PC-3 (cell line): ENCODE measurements at regions not wholly inside any gene's neighbourhood (a gene's known extent, or its start where the extent isn't known, plus 50 kb on each side); places are given as distances from the start of the nearest gene placed in this dataset.

ENCODE experiments used
- EZH2 ChIP-seq: fragments of 300-600 bp; sonication (generic); IDR thresholded peaks from one replicate; pipeline ENCODE4 v1.6.1; 2017; ENCODE audit warnings: antibody characterized with exemption, mild to moderate bottlenecking, low read length; ENCODE audit not compliant: unreplicated experiment
- EZH2phosphoT487 ChIP-seq: fragments of 300-600 bp; sonication (generic); IDR thresholded peaks from 2 replicates; pipeline ENCODE4 v1.6.1; 2018; ENCODE audit warnings: mild to moderate bottlenecking, antibody characterized with exemption, low read length, borderline replicate concordance
- TF ChIP-seq, protein P1 (sequence below): fragments of 300-600 bp; sonication (generic); conservative IDR thresholded peaks from 2 replicates; pipeline ENCODE4 v1.5.1; 2017; ENCODE audit warnings: antibody characterized with exemption, low read depth, mild to moderate bottlenecking, low read length

DNA sequence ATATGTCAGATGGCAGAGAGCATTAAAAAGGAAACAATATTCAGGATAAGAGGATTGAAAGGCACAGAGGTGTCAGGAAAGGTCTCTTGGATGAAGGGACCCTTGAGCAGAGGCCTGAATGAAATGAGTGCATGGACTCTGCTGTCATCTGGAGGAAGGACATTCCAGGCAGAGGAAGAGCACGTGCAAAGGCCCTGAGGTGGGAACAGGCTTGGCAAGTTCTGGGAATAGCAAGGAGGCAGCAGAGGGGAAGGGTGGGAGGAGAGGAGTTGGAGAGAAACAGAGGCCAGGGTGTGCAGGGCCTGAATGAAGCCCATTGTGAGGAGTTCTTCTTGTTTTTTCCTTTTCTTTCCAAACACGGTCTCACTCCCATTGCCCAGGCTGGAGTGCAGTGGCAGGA, 59.0 kb upstream of the RUNX3 start:
- TF ChIP-seq, protein P1, sequence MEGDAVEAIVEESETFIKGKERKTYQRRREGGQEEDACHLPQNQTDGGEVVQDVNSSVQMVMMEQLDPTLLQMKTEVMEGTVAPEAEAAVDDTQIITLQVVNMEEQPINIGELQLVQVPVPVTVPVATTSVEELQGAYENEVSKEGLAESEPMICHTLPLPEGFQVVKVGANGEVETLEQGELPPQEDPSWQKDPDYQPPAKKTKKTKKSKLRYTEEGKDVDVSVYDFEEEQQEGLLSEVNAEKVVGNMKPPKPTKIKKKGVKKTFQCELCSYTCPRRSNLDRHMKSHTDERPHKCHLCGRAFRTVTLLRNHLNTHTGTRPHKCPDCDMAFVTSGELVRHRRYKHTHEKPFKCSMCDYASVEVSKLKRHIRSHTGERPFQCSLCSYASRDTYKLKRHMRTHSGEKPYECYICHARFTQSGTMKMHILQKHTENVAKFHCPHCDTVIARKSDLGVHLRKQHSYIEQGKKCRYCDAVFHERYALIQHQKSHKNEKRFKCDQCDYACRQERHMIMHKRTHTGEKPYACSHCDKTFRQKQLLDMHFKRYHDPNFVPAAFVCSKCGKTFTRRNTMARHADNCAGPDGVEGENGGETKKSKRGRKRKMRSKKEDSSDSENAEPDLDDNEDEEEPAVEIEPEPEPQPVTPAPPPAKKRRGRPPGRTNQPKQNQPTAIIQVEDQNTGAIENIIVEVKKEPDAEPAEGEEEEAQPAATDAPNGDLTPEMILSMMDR: no peak
- no peak for TF ChIP-seq EZH2
- no peak for TF ChIP-seq EZH2phosphoT487
